ENCODE measurements at regions not wholly inside any gene's neighbourhood (a gene's known extent, or its start where the extent isn't known, plus 50 kb on each side); places are given as distances from the start of the nearest gene placed in this dataset.

GRCh38 chr16:86396422-86396821, 113.9 kb upstream of the FOXF1 start:
- DNase-seq: no peak

DNA sequence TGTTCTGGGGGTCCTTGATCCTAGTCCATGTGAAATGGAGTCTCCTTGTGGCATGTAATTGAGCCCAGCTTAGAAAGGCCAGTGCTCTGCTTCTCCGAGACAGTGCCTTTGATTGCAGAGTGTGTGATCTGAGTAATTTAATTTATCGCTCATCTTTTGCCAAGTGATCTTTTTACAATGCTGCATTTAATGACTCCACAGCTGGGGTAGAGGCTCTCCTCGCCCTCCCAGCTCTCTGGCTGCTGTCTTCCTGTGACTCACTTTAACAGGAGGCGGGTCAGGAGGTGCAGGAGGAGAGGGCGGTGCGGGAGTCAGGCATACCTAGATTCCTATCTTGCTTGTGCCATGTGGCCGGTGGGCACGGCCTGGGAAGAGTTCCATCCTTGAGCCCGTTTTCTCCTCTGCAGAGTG, 113.4 kb upstream of the FOXF1 start:
- DNase-seq: no peak

DNA sequence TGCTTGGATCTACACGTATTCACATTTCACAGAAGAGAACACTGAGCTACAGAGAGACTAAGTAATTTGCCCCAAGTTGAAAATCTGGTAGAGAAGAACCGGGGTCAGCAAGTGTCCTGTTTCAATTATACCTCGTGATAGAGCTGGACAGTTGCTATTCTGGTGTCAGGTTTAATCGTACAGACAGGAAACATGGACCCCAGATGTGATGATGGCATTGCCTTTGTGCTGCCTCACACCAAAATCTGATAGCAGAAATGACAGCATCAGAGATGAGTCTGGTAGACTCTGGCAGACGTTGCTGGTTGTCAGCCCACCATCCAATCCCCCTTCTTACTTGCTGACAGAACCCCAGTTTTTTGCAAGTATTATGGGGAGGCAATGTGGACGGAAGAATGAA, 112.1 kb upstream of the FOXF1 start:
- no peak for DNase-seq

- no peak for DNase-seq
These were observed 111.7 kb upstream of the FOXF1 start for GRCh38 chr16:86398622-86399021.

GRCh38 chr16:86401126-86401525, 109.2 kb upstream of the FOXF1 start:
- no peak for DNase-seq

- no peak for DNase-seq
These were observed 107.2 kb upstream of the FOXF1 start for GRCh38 chr16:86403085-86403484.

- no peak for DNase-seq
These were observed 106.7 kb upstream of the FOXF1 start for GRCh38 chr16:86403541-86404163.

GRCh38 chr16:86404678-86405077, 105.6 kb upstream of the FOXF1 start:
- no peak for DNase-seq

DNA sequence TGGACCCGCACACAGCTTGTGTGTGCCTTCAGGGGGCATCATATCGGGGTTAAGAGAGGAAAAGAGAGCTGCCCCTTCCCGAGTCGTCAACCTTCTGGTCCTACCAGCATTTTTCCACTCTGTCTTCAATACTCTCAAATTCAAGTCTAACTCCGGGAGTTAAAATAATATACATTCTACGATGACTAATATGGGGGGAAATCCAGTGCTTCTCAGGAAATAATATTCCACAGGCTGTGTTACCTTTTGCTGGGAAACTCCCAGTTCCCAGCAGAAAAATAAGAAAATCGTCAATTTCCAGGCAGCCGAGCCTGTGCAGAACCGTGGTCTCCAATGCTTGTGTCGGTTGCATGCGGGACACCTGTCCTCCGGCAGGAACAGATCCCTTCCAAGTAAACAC, 105.0 kb upstream of the FOXF1 start:
- DNase-seq: no peak

DNA sequence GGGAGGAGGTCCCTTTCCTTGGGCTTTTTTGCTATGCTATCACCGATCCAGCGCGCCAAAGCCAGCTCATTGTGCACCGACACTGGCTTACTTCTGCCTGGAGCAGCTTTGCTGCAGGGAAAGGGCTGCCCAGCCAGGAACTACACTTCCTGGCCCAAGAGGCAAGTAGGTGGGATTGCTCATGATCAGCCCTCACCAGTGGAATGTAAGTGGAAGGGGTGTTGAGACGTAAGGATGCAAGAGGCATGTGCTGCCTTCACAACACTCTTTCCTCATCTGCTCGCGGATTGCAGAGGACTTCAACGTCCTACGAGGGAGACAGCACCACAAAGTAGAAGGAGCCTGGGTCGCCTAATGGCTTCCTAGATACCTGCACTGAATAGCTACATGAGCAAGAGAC, 104.3 kb upstream of the FOXF1 start:
- no peak for DNase-seq

- DNase-seq: no peak
These were observed 101.6 kb upstream of the FOXF1 start for GRCh38 chr16:86408685-86409084.

DNA sequence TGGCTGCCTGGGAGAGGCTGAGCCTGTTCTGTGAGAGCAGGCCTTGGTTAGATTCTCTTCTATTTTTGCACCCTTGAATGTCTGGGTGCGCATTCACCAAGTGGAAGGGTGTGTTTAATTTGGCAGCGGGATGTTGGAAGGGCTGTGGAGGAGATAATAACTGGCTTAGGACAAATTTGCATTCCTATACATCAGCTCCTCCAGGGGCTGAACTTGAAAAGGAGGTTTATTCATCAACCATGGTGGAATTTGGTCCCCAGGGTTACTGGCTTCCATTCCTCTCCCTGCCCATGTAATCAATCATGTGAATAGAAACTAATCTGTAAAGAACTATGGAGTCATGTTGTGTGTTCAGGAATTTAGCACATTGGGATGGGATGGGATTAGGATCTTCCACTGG, 100.2 kb upstream of the FOXF1 start:
- no peak for DNase-seq

DNA sequence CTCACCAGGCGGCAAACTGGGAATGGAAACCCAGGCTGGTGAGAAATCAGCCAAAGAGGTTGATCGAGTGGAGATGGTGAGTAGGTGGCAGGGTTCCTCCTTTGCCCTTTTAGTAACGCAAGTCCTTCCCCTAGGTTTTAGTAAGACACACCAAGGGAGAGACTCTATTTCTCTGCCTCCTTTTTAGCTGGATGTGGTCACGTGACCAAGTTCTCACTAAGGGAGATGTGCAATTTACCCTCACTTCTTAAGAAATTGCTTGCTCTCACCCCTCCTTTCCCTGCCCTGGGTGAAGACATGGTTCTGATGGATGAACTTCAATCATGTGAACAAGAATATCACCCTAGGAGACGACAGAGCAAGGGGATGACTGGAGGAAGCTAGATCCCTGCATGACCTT, 99.8 kb upstream of the FOXF1 start:
- DNase-seq: no peak

DNA sequence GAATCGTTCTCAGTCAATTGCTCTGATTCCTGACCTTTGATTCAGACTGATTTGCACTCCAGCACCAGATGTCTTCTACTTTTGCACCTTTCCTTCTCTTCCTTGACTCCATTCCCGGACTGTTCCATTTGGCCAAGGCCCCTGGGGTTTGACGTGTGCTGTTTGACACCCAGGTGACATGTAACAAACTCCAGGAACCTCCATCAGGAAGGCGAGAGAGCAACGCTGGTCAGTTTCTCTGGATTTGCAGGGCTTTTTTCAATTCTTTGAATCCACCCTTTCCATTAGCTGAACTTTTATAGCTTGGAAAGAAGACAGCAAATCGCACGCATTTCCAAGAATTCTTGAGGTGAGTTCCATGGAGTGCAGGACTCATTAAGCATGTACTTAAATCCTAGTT, 98.4 kb upstream of the FOXF1 start:
- no peak for DNase-seq

DNA sequence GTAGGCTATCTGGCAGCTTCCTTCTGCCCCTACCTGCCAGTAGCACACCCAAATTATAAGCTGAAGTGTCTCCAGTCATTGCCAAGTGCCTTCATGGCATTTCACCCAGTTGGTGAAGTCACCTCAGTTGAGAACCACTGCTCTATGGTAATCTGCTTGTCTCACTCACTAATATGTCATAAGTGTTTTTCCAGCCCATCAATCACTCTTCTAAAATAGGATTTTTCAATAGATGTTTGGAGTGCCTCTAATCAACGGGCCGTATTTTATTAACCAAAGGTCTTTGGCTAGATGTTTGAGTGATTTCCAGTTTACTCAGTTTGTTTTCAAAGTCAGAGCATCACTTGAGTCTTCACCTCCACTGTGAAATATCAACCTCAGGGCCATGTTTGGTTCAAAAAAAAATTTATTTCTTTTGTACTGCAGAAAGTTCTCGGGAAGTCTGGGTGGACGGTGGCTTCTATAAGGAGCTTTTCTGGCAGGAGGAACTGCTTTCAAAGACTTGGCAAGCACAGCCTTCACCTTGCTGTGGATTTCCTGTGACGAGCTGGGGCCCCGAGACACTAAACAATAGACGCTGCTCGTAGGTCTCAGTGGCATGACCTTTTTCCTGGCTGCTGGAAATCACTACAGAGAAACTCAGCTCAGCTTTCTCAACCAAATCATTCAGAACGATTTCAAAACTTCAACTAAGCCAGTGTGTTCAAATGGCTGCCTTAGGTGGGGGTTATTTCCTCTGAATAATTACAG, 95.2 kb upstream of the FOXF1 start:
- no peak for DNase-seq

DNA sequence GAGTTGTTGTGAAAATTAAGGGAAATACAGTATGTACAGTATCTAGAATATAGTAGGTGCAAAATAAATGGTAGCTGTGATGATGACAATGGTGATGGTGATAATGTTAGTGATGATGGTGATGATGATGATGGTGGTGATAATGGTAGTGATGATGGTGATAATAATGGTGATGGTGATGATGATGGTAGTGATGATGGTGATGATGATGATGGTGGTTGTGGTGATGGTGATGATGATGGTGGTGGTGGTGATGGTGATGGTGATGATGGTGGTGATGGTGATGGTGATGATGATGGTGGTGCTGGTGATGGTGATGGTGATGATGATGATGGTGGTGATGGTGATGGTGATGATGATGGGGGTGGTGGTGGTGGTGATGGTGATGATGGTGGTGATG, 91.3 kb upstream of the FOXF1 start:
- DNase-seq: no peak

GRCh38 chr16:86419518-86419917, 90.8 kb upstream of the FOXF1 start:
- DNase-seq: no peak

- no peak for DNase-seq
These were observed 88.3 kb upstream of the FOXF1 start for GRCh38 chr16:86421995-86422394.

DNA sequence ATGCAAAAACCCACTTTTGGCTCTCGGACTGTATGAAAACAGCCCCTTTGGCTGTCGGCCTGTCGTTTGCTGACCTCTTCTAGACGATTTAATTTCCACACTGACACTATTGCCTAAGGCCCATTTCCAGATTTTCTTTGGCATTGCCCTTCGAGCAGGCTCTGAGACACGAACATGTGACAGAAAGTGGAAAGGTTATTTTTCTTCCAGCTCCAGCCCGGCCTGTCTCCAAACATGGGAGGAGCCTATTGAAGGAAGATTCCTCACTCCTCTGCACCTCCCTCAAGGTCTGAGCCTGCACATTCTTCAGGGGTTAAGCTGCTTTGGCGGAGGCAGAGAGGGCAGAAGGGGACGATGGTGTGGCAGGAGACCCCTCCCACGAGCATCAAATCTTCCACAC, 85.9 kb upstream of the FOXF1 start:
- DNase-seq: no peak

GRCh38 chr16:86424985-86425384, 85.3 kb upstream of the FOXF1 start:
- no peak for DNase-seq

GRCh38 chr16:86426063-86426642, 84.2 kb upstream of the FOXF1 start:
- no peak for DNase-seq

DNA sequence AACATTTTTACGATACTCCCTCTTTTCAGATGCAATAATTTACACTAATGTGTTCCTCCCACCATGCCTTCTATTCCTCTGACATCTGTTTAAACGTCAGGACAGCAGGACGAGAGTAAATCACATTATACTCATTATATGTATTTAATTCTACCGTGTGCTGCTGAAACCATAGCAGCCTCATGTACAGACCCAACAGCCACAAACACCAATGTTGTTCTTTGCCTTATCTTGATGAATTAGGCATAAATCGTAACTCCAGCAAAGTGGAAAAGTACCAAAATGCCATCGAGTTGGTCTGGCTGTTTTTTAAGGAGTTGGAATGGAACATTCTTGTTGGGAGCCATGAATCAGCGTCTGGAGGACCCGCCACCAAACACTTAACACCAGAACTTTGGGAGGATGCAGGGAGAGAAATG, 82.9 kb upstream of the FOXF1 start:
- no peak for DNase-seq

DNA sequence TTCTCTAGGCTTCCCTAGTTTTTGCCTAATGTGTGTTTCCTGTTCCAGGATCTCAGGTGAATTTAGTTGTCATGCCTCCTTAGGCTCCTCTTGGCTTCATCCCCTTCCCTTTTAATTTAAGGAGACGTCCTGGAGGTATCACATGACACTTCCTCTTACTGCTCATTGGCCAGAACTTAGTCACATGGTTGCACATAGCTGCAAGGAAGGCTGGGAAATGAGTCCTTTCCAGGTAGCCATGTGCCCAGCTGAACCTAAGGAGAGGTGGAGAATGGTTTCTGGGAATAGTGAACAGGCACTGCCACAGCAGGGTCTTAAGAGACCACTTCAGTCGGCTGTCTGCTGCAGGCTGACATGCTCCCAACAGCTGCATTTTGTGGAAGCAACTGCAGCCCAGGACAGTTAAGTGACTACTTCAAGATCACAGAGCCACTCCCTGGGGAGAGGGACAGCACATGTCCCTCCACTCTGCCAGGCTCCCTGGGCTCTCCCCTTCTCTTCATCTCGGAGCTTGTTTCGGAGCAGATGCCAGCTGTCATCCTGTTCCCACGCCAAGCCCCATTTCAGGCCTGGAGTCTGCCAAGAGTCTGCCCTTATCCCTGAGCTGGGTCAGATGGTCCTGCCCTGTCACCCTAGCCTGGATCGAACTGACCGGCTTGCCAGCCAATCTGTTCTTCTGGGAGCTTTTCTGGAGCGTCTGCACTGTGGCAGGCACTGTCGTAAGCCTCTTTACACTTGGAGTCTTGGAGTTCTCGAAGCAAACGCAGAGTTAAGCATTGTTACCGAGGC, 81.4 kb upstream of the FOXF1 start:
- DNase-seq: no peak

GRCh38 chr16:86429663-86430062, 80.7 kb upstream of the FOXF1 start:
- DNase-seq: no peak

Measured in CD4-positive, alpha-beta T cell treated with Interleukin-4 for 4 hours (primary cell).